ENCODE measurements at regions not wholly inside any gene's neighbourhood (a gene's known extent, or its start where the extent isn't known, plus 50 kb on each side); places are given as distances from the start of the nearest gene placed in this dataset.

GRCh38 chr10:20417791-20418190 lies 479.3 kb downstream of the NEBL start:
- TF ChIP-seq CTCF (IDR thresholded peaks at IDR 0.05) (no peak), POLR2A (IDR thresholded peaks at IDR 0.05) (no peak), POLR2AphosphoS5 (IDR thresholded peaks at IDR 0.05) (no peak), EP300 (IDR thresholded peaks at IDR 0.05; ENCODE audit: low read depth) (no peak)
